Chondrocyte (in vitro differentiated cells): ENCODE measurements at regions not wholly inside any gene's neighbourhood (a gene's known extent, or its start where the extent isn't known, plus 50 kb on each side); places are given as distances from the start of the nearest gene placed in this dataset.

Experiments used
- DNase-seq: peaks from one replicate; pipeline ENCODE4 v3.0.0; 2021; ENCODE audit warnings: mixed read lengths, low spot score
- H3K27ac Mint-ChIP-seq: one replicate; pipeline ENCODE4 v1.8.0; 2021; ENCODE audit warnings: mild to moderate bottlenecking, moderate library complexity, mixed read lengths; ENCODE audit not compliant: unreplicated experiment
- H3K27me3 Mint-ChIP-seq: 2 replicates; pipeline ENCODE4 v1.8.0; 2021; ENCODE audit warnings: low read depth, mixed read lengths
- H3K36me3 Mint-ChIP-seq: 2 replicates; pipeline ENCODE4 v1.8.0; 2021; ENCODE audit warnings: low read depth, mixed read lengths
- H3K4me1 Mint-ChIP-seq: 2 replicates; pipeline ENCODE4 v1.8.0; 2021; ENCODE audit warnings: low read depth, mild to moderate bottlenecking, mixed read lengths
- H3K4me3 Mint-ChIP-seq: one replicate; pipeline ENCODE4 v1.8.0; 2021; ENCODE audit warnings: mild to moderate bottlenecking, moderate library complexity, mixed read lengths; ENCODE audit not compliant: unreplicated experiment
- H3K9me3 Mint-ChIP-seq: 2 replicates; pipeline ENCODE4 v1.8.0; 2021; ENCODE audit warnings: low read depth, mixed read lengths
- CTCF ChIP-seq: fragments of 200-600 bp; sonication (generic); IDR thresholded peaks from 2 replicates; pipeline ENCODE4 v1.5.0; 2021; ENCODE audit warnings: antibody characterized with exemption, mild to moderate bottlenecking, moderate library complexity

- Mint-ChIP-seq H3K4me1 (peaks cover 14% of the 10 kb centered on the region), H3K4me3 (no peak overlapping the region), H3K36me3 (no peaks in the 10 kb centered on the region), H3K27ac (no peak overlapping the region), H3K27me3 (no peaks in the 10 kb centered on the region), H3K9me3 (no peaks in the 10 kb centered on the region)
- no peak for TF ChIP-seq CTCF
- DNase-seq = no peak
Measured at GRCh38 chr16:59905606-59906005, 1171.5 kb upstream of the GOT2 start.

GRCh38 chr16:59905131-59905530 is 1171.0 kb upstream of the GOT2 start:
- Mint-ChIP-seq H3K4me3 (no peak overlapping the region), H3K27ac (no peak overlapping the region), H3K9me3 (no peaks in the 10 kb centered on the region), H3K4me1 (peaks cover 14% of the 10 kb centered on the region), H3K36me3 (no peaks in the 10 kb centered on the region), H3K27me3 (no peaks in the 10 kb centered on the region)
- no peak for DNase-seq
- TF ChIP-seq CTCF = no peak

- DNase-seq = no peak
- no peak for TF ChIP-seq CTCF
- Mint-ChIP-seq H3K4me3 (no peak overlapping the region), H3K36me3 (no peaks in the 10 kb centered on the region), H3K27ac (no peak overlapping the region), H3K27me3 (peaks cover 2% of the 10 kb centered on the region), H3K4me1 (no peaks in the 10 kb centered on the region), H3K9me3 (no peaks in the 10 kb centered on the region)
Measured at GRCh38 chr16:59899940-59900339, 1165.8 kb upstream of the GOT2 start.

- DNase-seq = no peak
- Mint-ChIP-seq H3K27ac (no peak overlapping the region), H3K27me3 (peaks cover 1% of the 10 kb centered on the region), H3K4me3 (no peak overlapping the region), H3K36me3 (no peaks in the 10 kb centered on the region), H3K9me3 (peaks cover 29% of the 10 kb centered on the region), H3K4me1 (no peaks in the 10 kb centered on the region)
- no peak for TF ChIP-seq CTCF
Measured at GRCh38 chr16:59892376-59892775, 1158.3 kb upstream of the GOT2 start.

- no peaks in the 10 kb centered on the region for H3K27me3 Mint-ChIP-seq
- no peak for TF ChIP-seq CTCF
- no peak overlapping the region for H3K4me3 Mint-ChIP-seq
- no peak for DNase-seq
- peaks cover 5% of the 10 kb centered on the region for H3K4me1 Mint-ChIP-seq
- H3K9me3 Mint-ChIP-seq = peaks cover 22% of the 10 kb centered on the region
- no peak overlapping the region for H3K27ac Mint-ChIP-seq
- H3K36me3 Mint-ChIP-seq = no peaks in the 10 kb centered on the region
Measured at GRCh38 chr16:59887856-59888255, 1153.7 kb upstream of the GOT2 start.
